ENCODE measurements at regions not wholly inside any gene's neighbourhood (a gene's known extent, or its start where the extent isn't known, plus 50 kb on each side); places are given as distances from the start of the nearest gene placed in this dataset.

- ATAC-seq (no peak), DNase-seq (no peak)
- CTCF ChIA-PET = no interaction called here
- H3K9me3 Mint-ChIP-seq (ENCODE audit: low read depth) = peaks cover 6% of the 10 kb centered on the region
- no peak overlapping the region for H3K4me3 Mint-ChIP-seq
- no peak overlapping the region for H3K27ac Mint-ChIP-seq
- no peaks in the 10 kb centered on the region for H3K4me1 Mint-ChIP-seq
- H3K36me3 Mint-ChIP-seq = no peaks in the 10 kb centered on the region
- H3K27me3 Mint-ChIP-seq = no peaks in the 10 kb centered on the region
These were observed 366.6 kb downstream of the EMP1 start for GRCh38 chr12:13562915-13563742.

GRCh38 chr12:13561923-13562322 is 365.4 kb downstream of the EMP1 start:
- CTCF ChIA-PET = no interaction called here
- DNase-seq = no peak
- Mint-ChIP-seq H3K27me3 (no peaks in the 10 kb centered on the region), H3K4me3 (no peak overlapping the region), H3K4me1 (no peaks in the 10 kb centered on the region), H3K36me3 (no peaks in the 10 kb centered on the region), H3K27ac (no peak overlapping the region), H3K9me3 (ENCODE audit: low read depth) (peaks cover 6% of the 10 kb centered on the region)
- no peak for ATAC-seq

- CTCF ChIA-PET = no interaction called here
- no peak for DNase-seq
These were observed 362.9 kb downstream of the EMP1 start for GRCh38 chr12:13559318-13559978.

GRCh38 chr12:13552830-13553229 is 356.3 kb downstream of the EMP1 start:
- Mint-ChIP-seq H3K4me3 (no peak overlapping the region), H3K27me3 (peaks cover 3% of the 10 kb centered on the region), H3K36me3 (no peaks in the 10 kb centered on the region), H3K4me1 (no peaks in the 10 kb centered on the region), H3K9me3 (ENCODE audit: low read depth) (no peaks in the 10 kb centered on the region), H3K27ac (no peak overlapping the region)
- DNase-seq = no peak
- ATAC-seq = no peak
- CTCF ChIA-PET = no interaction called here

More at GRCh38 chr12:13559318-13559978, 362.9 kb downstream of the EMP1 start:
- Mint-ChIP-seq H3K4me3 (no peak overlapping the region), H3K36me3 (no peaks in the 10 kb centered on the region), H3K27me3 (no peaks in the 10 kb centered on the region), H3K4me1 (no peaks in the 10 kb centered on the region), H3K9me3 (ENCODE audit: low read depth) (peaks cover 6% of the 10 kb centered on the region), H3K27ac (no peak overlapping the region)
- ATAC-seq = no peak

- Mint-ChIP-seq H3K4me1 (no peaks in the 10 kb centered on the region), H3K27me3 (peaks cover 9% of the 10 kb centered on the region), H3K4me3 (no peak overlapping the region), H3K27ac (no peak overlapping the region), H3K36me3 (no peaks in the 10 kb centered on the region), H3K9me3 (ENCODE audit: low read depth) (no peaks in the 10 kb centered on the region)
- CTCF ChIA-PET = interaction anchor here (0.9 kb wide), 1 partner anchor 12 kb away, joined by 4 read pairs; no protein-coding TSS in a partner anchor
- DNase-seq (no peak), ATAC-seq (no peak)
These were observed 350.8 kb downstream of the EMP1 start for GRCh38 chr12:13547283-13547682.

- H3K9me3 Mint-ChIP-seq (ENCODE audit: low read depth) = no peaks in the 10 kb centered on the region
- H3K4me3 Mint-ChIP-seq = no peak overlapping the region
- no peaks in the 10 kb centered on the region for H3K4me1 Mint-ChIP-seq
- H3K36me3 Mint-ChIP-seq = no peaks in the 10 kb centered on the region
- CTCF ChIA-PET = no interaction called here
- peaks cover 9% of the 10 kb centered on the region for H3K27me3 Mint-ChIP-seq
- ATAC-seq (no peak), DNase-seq (no peak)
- H3K27ac Mint-ChIP-seq = no peak overlapping the region
These were observed 349.7 kb downstream of the EMP1 start for GRCh38 chr12:13546231-13546630.

- CTCF ChIA-PET = no interaction called here
- Mint-ChIP-seq H3K27me3 (peaks cover 17% of the 10 kb centered on the region), H3K9me3 (ENCODE audit: low read depth) (no peaks in the 10 kb centered on the region), H3K4me1 (peaks cover 3% of the 10 kb centered on the region), H3K27ac (no peak overlapping the region), H3K4me3 (no peak overlapping the region), H3K36me3 (no peaks in the 10 kb centered on the region)
- DNase-seq (no peak), ATAC-seq (no peak)
These were observed 342.5 kb downstream of the EMP1 start for GRCh38 chr12:13539051-13539450.

- peaks cover 17% of the 10 kb centered on the region for H3K27me3 Mint-ChIP-seq
- H3K4me3 Mint-ChIP-seq = no peak overlapping the region
- ATAC-seq (no peak), DNase-seq (no peak)
- H3K27ac Mint-ChIP-seq = no peak overlapping the region
- no peaks in the 10 kb centered on the region for H3K36me3 Mint-ChIP-seq
- peaks cover 3% of the 10 kb centered on the region for H3K4me1 Mint-ChIP-seq
- no peaks in the 10 kb centered on the region for H3K9me3 Mint-ChIP-seq (ENCODE audit: low read depth)
- CTCF ChIA-PET = no interaction called here
These were observed 341.6 kb downstream of the EMP1 start for GRCh38 chr12:13538136-13538535.

GRCh38 chr12:13537623-13538022 is 341.1 kb downstream of the EMP1 start:
- Mint-ChIP-seq H3K4me3 (no peak overlapping the region), H3K36me3 (no peaks in the 10 kb centered on the region), H3K27ac (no peak overlapping the region), H3K27me3 (peaks cover 17% of the 10 kb centered on the region), H3K9me3 (ENCODE audit: low read depth) (no peaks in the 10 kb centered on the region), H3K4me1 (peaks cover 3% of the 10 kb centered on the region)
- DNase-seq (no peak), ATAC-seq (peak; percentile 42)
- CTCF ChIA-PET = no interaction called here

GRCh38 chr12:13536219-13536910 is 339.8 kb downstream of the EMP1 start:
- DNase-seq (no peak), ATAC-seq (no peak)
- Mint-ChIP-seq H3K27ac (no peak overlapping the region), H3K4me3 (no peak overlapping the region), H3K27me3 (peaks cover 17% of the 10 kb centered on the region), H3K4me1 (peaks cover 3% of the 10 kb centered on the region), H3K9me3 (ENCODE audit: low read depth) (no peaks in the 10 kb centered on the region), H3K36me3 (no peaks in the 10 kb centered on the region)
- CTCF ChIA-PET = interaction anchor here (0.9 kb wide), 1 partner anchor 174 kb away, joined by 4 read pairs; no protein-coding TSS in a partner anchor

GRCh38 chr12:13534645-13535398 is 338.3 kb downstream of the EMP1 start:
- Mint-ChIP-seq H3K36me3 (no peaks in the 10 kb centered on the region), H3K9me3 (ENCODE audit: low read depth) (no peaks in the 10 kb centered on the region), H3K27me3 (peaks cover 17% of the 10 kb centered on the region), H3K4me3 (no peak overlapping the region), H3K27ac (no peak overlapping the region), H3K4me1 (peaks cover 3% of the 10 kb centered on the region)
- ATAC-seq (no peak), DNase-seq (peak; percentile 61)
- CTCF ChIA-PET = interaction anchor here (1.0 to 1.9 kb wide), 3 partner anchors 9 to 257 kb away, joined by 3 to 4 read pairs (median 4); no protein-coding TSS in a partner anchor

GRCh38 chr12:13534242-13534641 is 337.7 kb downstream of the EMP1 start:
- DNase-seq = no peak
- no peak for ATAC-seq
- H3K9me3 Mint-ChIP-seq (ENCODE audit: low read depth) = no peaks in the 10 kb centered on the region
- peaks cover 3% of the 10 kb centered on the region for H3K4me1 Mint-ChIP-seq
- H3K36me3 Mint-ChIP-seq = no peaks in the 10 kb centered on the region
- CTCF ChIA-PET = interaction anchor here (1.0 to 1.9 kb wide), 3 partner anchors 10 to 256 kb away, joined by 3 to 4 read pairs (median 4); no protein-coding TSS in a partner anchor
- no peak overlapping the region for H3K4me3 Mint-ChIP-seq
- peaks cover 17% of the 10 kb centered on the region for H3K27me3 Mint-ChIP-seq
- no peak overlapping the region for H3K27ac Mint-ChIP-seq

GRCh38 chr12:13530966-13531365 is 334.4 kb downstream of the EMP1 start:
- no peak overlapping the region for H3K4me3 Mint-ChIP-seq
- no peak for ATAC-seq
- CTCF ChIA-PET = no interaction called here
- H3K36me3 Mint-ChIP-seq = no peaks in the 10 kb centered on the region
- no peaks in the 10 kb centered on the region for H3K9me3 Mint-ChIP-seq (ENCODE audit: low read depth)
- no peak for DNase-seq
- H3K27me3 Mint-ChIP-seq = peaks cover 8% of the 10 kb centered on the region
- H3K27ac Mint-ChIP-seq = no peak overlapping the region
- H3K4me1 Mint-ChIP-seq = no peaks in the 10 kb centered on the region
